Endothelial cell of umbilical vein (primary cell): ENCODE measurements at regions not wholly inside any gene's neighbourhood (a gene's known extent, or its start where the extent isn't known, plus 50 kb on each side); places are given as distances from the start of the nearest gene placed in this dataset.

Source experiments
- POLR2A ChIP-seq: IDR thresholded peaks from 2 replicates; pipeline ENCODE4 v1.6.1; 2012; ENCODE audit warnings: low read depth, mild to moderate bottlenecking, control low read depth, low read length
- TF ChIP-seq, protein P1 (sequence below), 2 donors: IDR thresholded peaks; 1 replicate in 1 of 2; 2 replicates in 1 of 2; pipeline ENCODE4 v1.5.1; 2011; ENCODE audit warnings: low read length in 2 of 2, mild to moderate bottlenecking in 2 of 2, moderate library complexity in 2 of 2, control low read depth in 1 of 2, inconsistent platforms in 1 of 2, low read depth in 1 of 2; ENCODE audit not compliant: insufficient read depth in 1 of 2; ENCODE audit errors: extremely low read depth in 1 of 2
- TF ChIP-seq, protein P2 (sequence below): IDR thresholded peaks from 2 replicates; pipeline ENCODE4 v1.6.1; 2011; ENCODE audit not compliant: insufficient read depth, insufficient read length

DNA sequence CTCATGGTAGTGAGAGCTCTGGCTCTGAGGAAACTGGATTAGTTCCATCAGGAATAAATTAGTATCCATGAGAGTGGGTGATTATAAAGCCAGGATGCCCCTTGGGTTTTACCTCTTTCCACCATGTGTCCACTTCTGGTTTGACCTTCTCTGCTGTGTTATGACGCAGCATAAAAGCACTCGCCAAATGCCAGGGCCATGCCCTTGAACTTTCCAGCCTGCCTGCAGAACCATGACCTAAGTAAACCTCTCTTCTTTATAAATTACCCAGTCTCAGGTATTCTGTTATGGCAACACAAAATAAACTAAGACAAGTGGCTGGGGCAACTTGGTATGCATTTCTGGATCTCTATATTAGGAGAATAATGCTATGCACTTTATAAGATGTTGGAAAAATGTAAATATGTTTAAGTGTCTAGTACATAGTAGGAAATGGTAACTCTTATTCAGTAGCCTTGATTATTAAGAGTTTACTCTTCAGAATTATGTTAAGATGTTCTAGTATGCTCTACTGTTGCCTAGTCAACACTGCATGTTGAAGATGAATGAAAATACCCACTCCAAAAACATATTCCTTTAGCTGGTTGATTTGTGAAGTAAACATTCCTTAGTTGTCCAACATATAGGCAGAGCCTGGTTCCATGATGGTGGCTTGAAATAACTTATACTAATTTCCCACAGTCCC, 455.6 kb upstream of the TMPO start:
- no peak for TF ChIP-seq POLR2A
- TF ChIP-seq, protein P1, sequence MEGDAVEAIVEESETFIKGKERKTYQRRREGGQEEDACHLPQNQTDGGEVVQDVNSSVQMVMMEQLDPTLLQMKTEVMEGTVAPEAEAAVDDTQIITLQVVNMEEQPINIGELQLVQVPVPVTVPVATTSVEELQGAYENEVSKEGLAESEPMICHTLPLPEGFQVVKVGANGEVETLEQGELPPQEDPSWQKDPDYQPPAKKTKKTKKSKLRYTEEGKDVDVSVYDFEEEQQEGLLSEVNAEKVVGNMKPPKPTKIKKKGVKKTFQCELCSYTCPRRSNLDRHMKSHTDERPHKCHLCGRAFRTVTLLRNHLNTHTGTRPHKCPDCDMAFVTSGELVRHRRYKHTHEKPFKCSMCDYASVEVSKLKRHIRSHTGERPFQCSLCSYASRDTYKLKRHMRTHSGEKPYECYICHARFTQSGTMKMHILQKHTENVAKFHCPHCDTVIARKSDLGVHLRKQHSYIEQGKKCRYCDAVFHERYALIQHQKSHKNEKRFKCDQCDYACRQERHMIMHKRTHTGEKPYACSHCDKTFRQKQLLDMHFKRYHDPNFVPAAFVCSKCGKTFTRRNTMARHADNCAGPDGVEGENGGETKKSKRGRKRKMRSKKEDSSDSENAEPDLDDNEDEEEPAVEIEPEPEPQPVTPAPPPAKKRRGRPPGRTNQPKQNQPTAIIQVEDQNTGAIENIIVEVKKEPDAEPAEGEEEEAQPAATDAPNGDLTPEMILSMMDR (IDR thresholded peaks at IDR 0.05; ENCODE audit: extremely low read depth in 1 of 2, insufficient read depth in 1 of 2, low read depth in 1 of 2, low read length in 2 of 2), result no peak
- TF ChIP-seq, protein P2, sequence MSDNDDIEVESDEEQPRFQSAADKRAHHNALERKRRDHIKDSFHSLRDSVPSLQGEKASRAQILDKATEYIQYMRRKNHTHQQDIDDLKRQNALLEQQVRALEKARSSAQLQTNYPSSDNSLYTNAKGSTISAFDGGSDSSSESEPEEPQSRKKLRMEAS, result no peak
